Midbrain (tissue), 1 donor: ENCODE measurements at regions not wholly inside any gene's neighbourhood (a gene's known extent, or its start where the extent isn't known, plus 50 kb on each side); places are given as distances from the start of the nearest gene placed in this dataset.
"Not testable (repeated sequence)": the region's sequence is repeated elsewhere in the genome, so short reads cannot be mapped to it uniquely, and the experiment has no call there.

Experiments used
- DNase-seq: peaks from one replicate; lab custom pipeline; 2025; lab: John Stamatoyannopoulos, UW

DNA sequence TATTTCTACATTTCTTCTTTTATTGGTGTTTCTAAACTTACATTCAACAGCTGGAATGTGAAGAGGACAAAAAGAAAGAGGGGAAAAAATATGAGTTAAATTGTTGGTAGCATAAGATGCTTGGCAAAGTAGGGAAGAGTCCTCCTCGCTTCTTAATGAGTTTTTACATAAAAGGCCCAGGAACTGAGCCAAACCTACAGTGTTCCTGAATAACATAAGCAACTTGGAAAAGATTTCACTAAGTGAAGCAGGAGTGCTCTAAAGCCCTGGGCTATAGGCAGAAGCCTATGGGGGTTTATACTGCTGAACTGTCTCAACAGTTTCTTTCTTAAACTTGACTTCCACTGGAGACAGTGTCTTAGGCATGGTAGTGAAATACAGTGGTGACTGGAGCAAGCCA is 115.0 kb upstream of the USP25 start:
- DNase-seq, result no peak

DNA sequence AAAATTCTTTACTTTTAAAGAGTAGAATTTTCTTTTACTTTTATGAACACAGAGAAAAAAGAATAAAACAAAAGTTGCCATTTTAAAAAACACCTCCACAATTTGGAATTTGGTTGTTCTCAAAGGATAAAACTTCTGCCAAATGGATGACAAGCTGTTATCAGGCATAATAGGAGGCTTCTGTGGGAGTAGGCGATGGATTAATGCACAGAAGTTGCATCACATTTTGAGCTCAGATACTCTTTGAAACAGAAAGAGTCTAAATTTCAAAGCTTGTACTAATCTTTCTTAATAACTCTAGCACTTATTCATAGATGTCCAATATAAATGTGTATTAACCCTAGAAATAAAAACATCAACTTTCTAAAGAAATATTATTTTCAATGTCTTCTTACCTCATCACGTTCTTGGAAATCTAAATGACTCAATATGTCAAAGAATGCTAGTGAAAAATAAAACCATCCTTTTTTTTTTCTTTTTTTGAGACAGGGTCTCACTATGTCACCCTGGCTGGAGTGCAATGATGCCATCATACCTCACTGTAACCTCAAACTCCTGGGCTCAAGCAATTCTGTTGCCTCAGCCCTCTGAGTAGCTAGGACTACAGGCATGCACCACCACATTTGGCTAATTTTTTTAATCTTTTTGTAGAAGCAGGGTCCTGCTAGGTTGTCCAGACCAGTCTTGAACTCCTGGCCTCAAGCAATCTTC is 112.8 kb upstream of the USP25 start:
- DNase-seq, result no peak

DNA sequence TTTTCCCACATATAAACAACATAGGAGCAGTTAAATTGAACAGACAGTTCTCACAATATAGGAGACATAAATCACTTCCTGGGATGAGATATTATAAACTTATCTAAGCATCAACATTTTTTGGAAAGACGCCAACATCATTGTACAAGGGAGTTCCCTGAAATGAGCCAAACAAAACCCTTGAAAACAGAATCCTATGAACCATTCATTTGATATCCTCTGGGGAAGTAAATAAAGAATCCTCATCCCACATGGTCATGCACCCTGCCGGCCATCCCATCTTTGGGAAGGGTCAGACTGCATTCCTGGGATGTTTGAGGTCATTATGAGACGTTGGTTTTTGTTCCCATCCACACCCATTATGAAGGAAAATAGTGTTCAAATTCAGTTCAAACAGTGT is 111.8 kb upstream of the USP25 start:
- no peak for DNase-seq

DNA sequence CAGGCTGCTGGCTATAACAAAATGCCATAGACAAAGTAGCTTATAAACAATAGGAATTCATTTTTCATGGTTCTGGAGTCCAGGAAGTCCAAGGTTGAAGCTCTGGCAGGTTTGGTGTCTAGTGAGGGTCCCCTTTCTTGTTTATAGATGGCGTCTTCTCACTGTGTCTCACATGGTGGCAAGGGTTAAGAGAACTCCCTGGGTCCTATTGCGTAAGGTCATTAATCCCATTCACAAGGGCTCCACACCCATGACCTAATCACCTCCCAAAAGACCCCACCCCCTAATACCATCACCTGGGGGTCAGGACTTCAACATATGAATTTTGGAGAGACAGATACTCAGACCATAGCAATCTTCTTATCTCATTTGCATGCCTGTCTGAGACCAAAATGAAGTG is 108.9 kb upstream of the USP25 start:
- DNase-seq, result no peak

DNA sequence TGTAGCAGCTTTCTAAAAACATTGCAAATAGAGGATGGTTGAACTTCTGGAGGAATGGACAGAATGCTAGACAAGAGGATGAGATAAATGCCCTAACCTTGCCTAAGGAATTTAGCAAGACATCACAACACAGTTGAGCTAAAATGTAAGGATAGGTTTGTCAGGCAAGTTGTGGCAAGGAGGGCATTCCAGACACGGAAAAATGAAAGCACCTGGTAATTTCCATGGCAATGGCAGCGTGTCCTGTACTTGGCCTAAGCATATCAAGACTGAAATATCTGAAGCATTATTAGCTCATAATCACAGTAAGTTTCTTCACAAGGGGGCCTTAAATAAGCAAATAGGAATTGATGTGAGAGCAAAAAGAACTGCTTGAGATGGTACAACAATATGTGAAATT is 105.1 kb upstream of the USP25 start:
- no peak for DNase-seq

DNA sequence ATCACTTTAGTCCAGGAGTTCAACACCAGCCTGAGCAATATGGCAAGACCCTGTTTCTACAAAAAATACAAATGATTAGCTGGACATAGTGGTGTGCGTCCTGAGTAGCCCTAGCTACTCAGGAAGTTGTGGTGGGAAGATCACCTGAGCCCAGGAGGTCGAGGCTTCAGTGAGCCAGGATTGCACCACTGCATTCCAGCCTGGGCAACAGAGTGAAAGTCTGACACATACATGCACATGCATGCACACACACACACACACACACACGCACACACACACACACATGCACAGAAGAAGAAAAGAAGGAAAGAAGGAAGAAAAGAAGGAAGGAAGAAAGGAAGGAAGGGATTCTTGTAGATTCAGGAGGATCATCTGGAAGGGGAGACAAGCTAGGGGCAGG is 104.4 kb upstream of the USP25 start:
- DNase-seq, result no peak

DNA sequence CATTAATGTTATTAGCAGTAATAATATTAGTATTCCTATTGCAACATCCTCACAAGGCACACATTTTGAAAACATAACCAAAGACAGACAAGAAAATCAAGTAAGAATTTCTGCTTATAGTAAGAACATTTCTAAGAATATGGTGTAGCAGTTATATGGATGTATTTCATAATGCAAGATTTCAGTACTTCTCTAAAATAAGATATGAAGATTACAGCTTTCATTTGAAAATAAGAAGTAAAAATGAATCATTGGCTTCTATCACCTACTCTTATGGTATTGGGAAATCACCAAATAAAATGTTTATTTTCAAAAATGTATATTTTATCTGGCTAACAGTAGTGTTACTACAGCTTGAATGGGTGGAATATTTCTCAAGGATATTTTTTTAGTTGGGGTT is 103.8 kb upstream of the USP25 start:
- DNase-seq, result no peak

DNA sequence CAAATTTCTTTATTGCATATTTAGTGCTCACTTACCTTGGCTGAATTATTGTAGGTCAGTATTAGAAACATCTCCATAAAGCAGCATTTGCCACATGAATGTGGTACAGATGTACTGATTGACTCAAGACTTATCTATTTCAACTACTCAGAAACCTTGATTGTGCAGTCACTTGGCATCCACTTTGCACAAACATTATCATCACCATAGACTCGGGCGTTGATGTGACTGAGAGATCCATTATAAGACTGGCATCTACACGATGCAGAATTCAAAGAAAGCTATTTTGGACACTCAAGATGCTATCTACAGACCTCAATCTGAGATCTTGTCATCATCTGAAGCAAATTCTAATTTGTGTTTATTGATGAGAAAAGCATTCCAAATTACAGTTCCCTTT is 102.8 kb upstream of the USP25 start:
- DNase-seq, result no peak

DNA sequence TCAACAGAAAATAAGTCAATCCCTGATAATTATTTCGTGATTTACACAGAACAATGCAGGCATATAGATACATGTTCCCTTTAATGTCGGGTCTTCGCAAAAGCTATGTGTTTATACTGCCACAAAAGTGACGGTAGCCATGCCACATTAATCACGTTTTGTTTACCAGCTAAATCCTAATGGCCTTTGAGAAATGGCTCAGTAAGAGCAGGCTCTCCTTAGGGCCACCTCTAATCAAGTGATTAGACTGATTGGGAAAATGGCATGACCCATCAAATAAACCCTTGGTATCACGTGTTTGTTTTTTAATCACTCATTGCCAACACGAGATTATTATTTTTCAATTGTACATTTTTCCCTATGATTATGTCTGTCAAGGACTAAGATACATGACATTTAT is 102.0 kb upstream of the USP25 start:
- no peak for DNase-seq

DNA sequence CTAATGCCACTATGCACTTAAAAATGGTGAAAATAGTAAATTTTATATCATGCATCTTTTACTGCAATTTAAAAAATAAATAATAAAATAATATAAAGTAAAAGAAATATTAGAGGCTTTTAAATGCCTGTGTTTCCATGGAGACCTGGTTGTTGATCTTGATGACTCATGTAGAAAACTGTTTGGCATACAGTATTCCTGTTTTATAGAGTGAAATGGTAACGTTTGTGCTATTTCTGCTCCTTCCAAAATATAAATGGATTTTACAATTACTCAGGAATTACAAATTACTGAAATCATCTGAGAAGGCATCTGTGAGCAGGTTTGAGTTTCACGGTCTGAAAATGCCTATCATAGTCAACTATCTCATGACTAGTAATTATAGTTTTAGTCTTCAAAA is 98.4 kb upstream of the USP25 start:
- no peak for DNase-seq

DNA sequence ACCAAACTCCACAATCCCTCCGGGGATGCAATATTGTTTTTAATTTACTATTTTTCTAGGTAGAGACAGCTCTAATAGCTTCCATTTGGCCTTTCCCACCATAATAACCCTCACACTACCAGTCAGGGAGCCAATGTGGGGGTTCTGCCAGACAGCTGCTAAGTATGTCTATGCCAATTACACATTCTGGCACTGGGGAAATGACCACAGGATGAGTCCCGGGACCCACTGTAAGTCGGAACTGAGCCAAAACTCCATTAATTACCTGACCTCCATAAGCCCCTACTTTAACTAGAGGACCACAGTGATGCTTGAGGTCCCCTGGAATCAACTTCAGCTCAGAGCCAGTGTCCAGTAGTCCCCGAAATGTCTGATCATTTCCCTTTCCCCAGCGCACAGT is 95.2 kb upstream of the USP25 start:
- DNase-seq, result not testable (repeated sequence)

DNA sequence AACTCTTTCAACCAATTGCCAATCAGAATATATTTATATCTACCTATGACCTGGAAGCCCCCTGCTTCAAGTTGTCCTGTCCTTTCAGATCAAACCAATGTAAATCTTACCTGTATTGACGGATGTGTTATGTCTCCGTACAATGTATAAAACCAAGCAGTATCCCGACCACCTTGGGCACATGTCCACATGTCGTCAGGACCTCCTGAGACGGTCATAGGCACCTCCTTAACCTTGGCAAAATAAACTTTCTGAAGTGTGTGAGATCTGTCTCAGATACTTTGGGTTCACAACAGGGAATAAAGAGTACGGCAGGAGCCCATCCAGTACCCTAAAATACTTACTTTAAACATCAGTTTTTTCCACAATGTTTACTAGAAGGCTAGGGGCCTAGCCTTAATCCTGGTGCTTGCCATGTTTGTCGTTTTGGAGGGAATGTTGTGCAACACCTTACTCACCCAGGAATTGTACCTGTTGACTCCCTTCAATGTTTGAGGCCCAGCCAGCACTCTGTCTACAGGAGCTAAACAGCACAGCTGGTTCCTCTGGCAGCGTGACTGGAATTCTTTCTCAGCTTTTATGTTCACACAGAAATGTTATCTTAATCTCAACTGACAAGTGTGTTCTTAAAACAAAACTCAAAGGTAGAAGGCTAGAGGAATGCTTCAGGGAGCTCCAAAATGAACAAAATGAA is 90.8 kb upstream of the USP25 start:
- DNase-seq, result no peak

DNA sequence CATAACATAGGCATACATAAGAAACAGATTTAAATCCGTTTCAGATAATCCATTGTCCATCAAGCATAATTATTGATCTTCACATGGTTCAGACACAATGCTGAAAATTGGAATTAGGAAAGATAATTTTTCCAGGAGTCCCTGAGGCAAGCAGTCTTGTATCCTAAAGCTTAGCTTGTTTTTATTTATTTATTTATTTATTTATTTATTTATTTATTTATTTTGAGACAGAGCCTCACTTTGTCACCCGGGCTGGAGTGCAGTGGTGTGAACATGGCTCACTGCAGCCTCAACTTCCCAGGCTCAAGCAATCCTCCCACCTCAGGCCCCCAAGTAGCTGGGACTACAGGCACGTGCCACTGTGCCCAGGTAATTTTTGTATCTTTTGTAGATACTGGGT is 89.7 kb upstream of the USP25 start:
- not testable (repeated sequence) for DNase-seq

DNA sequence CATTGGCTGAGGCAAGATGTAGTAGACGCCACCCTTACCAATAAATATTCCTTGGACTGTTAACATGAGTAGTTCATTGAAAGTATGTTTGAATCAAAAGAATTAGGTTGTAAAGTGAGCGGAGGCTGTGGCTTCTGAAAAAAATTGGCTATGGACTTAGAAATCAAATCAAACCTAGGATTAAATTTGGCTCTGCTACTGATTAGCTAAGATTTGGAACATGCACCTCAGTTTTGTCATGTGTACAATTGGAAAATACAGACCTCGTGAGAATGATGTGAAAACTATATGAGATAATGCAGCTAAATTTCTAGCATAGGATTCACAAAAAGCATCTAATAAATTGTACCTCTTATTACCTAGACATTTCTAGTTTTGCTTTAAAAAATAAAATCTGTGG is 85.3 kb upstream of the USP25 start:
- no peak for DNase-seq

DNA sequence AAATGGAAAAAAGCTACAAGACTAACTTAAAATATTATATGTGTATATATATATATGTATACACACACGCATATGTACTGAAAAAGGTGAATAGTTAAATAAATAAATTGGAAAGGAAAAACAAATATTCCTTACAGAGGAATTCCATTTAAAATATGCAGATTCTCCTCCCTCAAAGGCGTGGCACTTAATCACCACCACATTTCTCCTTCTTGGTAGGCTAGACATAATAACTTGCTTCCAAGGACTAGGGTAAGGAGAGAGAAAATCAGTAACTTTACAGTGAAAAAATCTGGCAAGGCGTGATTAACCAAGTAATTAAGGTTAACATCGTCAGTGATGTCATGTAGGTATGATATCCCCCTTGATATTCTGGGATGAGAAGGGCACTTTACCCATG is 84.0 kb upstream of the USP25 start:
- DNase-seq, result no peak

DNA sequence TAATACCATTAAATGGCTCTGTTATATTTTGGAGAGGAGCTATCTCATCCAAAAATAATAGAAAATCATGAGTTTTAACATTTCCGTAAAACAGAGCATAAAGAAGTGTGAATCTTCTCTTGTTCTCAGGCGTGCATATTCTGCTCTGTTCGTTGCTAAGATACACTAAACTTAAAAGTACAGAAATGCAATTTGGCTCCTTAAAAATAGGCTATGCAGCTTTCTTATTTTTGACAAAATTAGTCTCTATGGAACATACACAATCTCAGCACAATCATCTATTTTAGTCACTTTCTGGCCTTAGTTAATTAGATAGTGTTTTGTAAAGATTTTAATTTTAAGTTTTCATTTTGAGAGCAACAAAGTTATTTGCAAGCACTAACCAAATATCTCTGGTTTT is 79.0 kb upstream of the USP25 start:
- DNase-seq, result no peak

DNA sequence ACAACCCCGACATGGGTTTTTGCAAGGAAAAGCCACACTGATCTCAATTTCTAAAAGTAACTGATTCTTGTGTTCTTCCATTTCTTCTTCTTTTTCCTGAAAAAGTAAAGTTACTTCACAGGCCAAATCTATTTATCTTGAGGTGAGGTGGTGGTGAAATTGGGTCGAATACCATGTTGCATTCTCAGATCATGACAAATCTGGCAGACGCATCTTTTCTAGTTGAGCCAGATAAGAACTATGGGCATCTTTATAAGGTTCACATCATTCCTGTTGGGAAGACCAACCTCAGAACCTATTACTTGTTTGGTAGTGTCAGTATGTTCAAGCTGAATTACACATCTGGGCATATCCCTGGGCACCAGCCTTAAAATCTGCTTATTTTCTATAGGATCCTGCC is 78.6 kb upstream of the USP25 start:
- DNase-seq, result no peak

DNA sequence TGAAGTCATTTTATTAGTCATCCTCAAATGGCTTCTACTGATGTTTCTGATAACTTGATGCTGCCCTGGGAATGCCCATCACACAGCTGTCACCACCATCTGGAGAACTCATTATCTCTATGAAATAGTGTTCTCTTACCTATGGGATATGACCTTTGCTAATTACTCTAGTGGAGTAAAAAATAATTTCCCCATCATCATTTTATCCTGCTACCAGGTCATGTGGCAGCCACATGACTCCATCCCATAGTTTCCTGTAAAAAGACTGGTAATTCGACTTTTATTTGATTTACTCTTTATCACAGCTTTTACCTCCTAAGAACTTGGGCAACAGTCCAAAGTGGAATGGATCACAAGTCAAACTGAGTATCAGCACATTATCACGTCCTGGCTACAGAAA is 76.1 kb upstream of the USP25 start:
- DNase-seq, result no peak

DNA sequence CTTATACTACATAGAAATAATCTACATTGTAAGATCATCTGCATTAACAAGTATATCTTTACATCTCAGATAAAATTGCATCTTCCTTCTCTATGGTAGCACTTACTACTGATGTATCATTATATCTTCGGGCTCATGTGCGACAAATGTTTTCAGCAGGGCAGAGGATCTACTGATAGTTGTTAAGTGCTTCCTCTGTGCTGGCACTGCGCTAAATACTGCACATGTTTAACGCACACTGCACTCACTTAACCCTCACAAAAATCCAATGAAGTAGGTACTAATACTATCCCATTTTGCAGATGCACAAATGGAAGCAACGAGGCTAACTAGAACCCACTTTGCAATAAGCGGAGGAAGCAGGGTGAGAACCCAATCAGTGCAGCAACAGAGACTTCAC is 75.6 kb upstream of the USP25 start:
- DNase-seq, result no peak

DNA sequence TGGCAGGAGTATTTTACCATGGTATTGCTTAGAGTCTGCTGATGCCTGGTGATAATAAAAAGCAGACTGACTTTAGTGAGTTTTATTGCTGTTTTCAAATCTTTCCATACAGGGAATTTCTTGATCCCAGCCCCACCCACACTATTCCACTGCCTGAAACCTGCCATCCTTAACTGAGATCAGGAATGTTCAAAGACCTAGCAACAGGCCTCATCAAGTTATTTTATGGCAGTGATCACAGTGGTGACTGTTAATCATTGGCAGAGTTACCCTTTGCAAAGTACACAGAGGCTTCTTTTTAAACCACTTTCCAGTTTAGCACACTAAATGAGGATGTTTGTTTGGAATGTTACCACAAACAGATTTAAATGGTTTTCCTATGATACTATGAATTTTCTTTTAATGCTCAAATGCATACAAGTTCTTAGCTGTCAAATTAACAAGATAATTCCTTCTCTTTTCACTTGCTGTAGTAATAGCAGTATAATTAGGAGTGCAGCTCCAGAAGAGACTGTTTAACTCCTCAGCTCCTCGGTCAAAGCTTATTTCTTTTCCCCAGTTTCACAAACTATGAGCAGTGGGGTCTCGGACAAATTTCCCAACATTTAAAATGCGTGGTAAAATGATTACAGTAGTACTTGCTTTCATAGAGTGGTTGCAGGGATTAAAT is 69.9 kb upstream of the USP25 start:
- no peak for DNase-seq

DNA sequence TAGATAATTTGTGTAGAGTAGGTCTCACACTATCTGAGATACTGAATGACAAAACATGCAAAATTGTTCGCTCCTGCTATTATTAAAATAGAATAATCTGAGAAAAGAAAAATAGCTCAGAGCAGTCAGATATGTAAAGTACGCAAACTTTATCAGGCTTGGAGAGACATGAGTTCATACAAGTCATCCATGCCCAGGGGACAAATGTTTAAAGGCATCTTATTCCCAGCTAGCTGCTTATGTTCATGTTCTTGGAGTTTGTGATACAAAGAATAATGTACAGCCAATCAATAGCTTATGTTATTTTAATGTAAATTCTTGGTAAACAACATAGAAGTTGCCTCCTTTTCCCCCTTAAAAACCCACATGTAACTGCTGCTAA is 69.4 kb upstream of the USP25 start:
- DNase-seq, result no peak

DNA sequence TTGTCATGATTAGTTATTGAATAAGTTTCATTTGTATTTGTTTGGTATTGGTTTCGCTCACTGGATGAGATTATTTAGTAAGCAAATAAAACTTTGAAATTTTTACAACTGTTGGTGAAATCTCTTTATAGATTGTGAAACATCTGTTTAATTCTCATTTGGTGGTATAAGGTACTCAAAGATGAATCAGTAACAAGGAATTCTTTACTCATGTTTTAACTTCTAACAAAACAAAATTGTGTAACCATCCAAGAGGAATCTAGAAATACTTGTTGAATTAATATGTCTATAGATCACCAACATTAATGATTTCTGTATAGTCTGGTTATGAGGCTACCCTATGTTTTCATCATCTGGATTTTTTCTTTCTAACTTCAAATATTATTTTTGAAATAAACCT is 62.8 kb upstream of the USP25 start:
- DNase-seq, result no peak

DNA sequence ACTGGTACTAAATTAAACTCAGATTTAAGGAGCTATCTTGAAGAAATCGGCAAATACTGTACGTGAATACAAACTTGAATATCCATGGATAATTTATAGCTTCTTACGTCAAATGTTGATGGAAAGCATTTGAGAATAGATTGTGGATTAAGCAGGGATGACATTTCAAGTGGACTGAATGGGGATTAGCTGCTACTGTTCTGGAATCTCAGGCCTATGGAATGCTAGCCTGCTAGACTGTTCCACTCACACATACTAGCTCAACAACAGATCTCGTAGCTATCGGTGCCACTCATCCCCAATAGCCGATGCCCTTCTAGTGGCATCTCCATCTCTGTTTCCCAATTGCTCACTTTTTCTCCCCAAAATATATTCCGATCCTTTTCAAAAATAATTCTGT is 62.0 kb upstream of the USP25 start:
- DNase-seq, result no peak

DNA sequence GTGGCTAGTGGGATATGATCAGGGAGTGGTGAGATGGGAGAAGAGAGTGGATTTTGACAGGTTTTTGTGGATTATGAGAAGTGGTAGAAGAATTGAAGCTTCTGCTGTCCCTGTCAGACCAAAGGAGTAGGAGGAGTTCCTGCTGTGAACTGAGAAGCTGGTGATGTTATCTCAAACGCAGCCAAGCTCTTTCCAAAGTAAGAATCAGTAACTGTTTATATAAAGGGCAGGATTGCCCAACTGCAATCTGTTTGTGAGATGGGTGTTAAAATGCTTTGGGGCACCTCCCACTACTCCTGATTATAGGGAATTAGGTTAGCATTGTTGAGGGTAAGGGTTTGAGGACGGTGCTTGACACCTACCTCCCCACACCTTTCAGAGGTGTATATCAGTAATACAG is 60.5 kb upstream of the USP25 start:
- DNase-seq, result no peak
